ENCODE measurements at regions not wholly inside any gene's neighbourhood (a gene's known extent, or its start where the extent isn't known, plus 50 kb on each side); places are given as distances from the start of the nearest gene placed in this dataset.
A peak's percentile ranks its signal among the peaks of the same experiment; 100 is the strongest.

DNA sequence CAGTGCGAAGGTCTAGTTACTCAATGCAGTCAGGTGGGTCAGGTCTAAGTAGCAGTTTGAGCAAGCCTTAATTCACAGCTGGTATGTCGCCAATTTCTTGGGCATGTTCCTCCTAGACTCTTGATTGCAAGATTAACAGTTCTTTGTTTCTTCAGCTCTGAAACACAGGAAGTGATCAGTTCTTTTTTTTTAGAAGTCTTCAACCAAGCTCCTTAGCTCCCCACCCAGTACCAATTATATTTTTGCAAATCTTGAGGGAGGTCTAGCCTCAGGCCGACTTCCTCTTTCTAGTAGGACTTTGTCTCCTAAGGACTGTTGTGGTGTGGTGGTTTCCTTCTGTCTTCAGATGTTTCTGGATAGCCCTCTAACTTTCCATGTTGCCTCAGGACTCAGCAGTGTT is 2054.2 kb downstream of the MAT2B start:
- Histone ChIP-seq H3K4me1 (ENCODE audit: insufficient read depth, low read length) (peaks cover 3% of the 10 kb centered on the region), H3K27me3 (ENCODE audit: insufficient read depth, low read length) (no peaks in the 10 kb centered on the region), H3K9me3 (ENCODE audit: low read length) (no peaks in the 10 kb centered on the region), H3K4me3 (ENCODE audit: low read length) (no peak overlapping the region), H2AFZ (ENCODE audit: low read depth, low read length) (no peak overlapping the region), H3K36me3 (ENCODE audit: insufficient read depth, low read length) (no peaks in the 10 kb centered on the region)

DNA sequence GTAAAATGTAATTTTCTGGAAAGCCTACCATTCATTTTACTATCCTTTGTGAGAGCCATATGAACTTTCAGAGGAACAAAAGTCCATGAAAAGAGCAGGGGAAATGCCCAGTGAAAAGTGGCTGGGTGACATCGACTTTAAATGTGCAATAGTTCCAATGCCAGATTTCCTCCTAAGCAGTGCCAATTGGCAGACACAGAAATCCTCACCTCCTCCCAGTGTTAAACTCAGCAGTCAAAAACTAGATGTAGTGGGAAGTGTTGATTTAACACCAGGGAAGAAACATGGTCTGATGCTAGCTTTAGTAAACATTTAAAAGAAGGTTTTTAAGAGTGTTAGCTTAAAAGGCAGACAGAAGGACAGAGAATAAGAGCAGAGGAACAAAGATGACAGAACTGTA is 2055.2 kb downstream of the MAT2B start:
- Histone ChIP-seq H3K4me3 (ENCODE audit: low read length) (no peak overlapping the region), H3K9me3 (ENCODE audit: low read length) (no peaks in the 10 kb centered on the region), H3K4me1 (ENCODE audit: insufficient read depth, low read length) (peaks cover 3% of the 10 kb centered on the region), H2AFZ (ENCODE audit: low read depth, low read length) (no peak overlapping the region), H3K36me3 (ENCODE audit: insufficient read depth, low read length) (no peaks in the 10 kb centered on the region), H3K27me3 (ENCODE audit: insufficient read depth, low read length) (no peaks in the 10 kb centered on the region)

DNA sequence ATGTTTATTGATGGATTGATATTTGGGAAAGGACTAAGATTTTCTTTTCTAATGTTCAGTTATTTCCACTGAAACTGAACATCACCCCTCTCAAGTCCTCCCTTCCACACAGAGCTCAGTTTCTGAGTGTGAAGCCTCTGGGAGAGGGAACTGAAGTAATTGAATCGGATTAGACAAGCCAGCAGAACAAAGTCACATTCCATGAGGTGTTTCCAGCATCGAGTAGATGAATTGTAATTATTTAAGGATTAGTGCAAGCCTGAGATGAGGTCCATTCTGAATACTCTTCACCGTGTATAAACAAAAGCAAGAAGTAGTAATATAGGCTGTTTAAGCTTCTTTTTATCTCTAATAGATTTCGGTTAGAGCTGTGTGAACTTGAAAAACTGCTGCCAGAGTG is 2060.5 kb downstream of the MAT2B start:
- Histone ChIP-seq H3K36me3 (ENCODE audit: insufficient read depth, low read length) (no peaks in the 10 kb centered on the region), H3K4me1 (ENCODE audit: insufficient read depth, low read length) (peaks cover 3% of the 10 kb centered on the region), H2AFZ (ENCODE audit: low read depth, low read length) (peak overlapping the region; percentile 35), H3K4me3 (ENCODE audit: low read length) (no peak overlapping the region), H3K27me3 (ENCODE audit: insufficient read depth, low read length) (no peaks in the 10 kb centered on the region), H3K9me3 (ENCODE audit: low read length) (peaks cover 2% of the 10 kb centered on the region)

DNA sequence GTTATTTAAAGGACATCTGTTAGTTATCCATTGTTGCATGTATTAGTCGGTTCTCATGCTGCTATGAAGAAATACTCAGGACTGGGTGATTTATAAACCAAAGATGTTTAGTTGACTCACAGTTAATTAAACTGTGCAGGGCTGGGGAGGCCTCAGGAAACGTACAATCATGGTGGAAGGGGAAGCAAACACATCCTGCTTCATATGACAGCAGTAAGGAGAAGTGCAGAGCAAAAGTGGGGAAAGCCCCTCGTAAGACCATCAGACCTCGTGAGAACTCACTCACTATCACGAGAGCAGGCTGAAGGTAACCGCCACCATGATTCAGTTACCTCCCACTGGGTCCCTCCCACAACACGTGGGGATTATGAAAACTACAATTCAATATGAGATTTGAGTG is 2064.1 kb downstream of the MAT2B start:
- Histone ChIP-seq H3K27me3 (ENCODE audit: insufficient read depth, low read length) (no peaks in the 10 kb centered on the region), H2AFZ (ENCODE audit: low read depth, low read length) (no peak overlapping the region), H3K4me1 (ENCODE audit: insufficient read depth, low read length) (no peaks in the 10 kb centered on the region), H3K36me3 (ENCODE audit: insufficient read depth, low read length) (no peaks in the 10 kb centered on the region), H3K4me3 (ENCODE audit: low read length) (no peak overlapping the region), H3K9me3 (ENCODE audit: low read length) (peaks cover 2% of the 10 kb centered on the region)

DNA sequence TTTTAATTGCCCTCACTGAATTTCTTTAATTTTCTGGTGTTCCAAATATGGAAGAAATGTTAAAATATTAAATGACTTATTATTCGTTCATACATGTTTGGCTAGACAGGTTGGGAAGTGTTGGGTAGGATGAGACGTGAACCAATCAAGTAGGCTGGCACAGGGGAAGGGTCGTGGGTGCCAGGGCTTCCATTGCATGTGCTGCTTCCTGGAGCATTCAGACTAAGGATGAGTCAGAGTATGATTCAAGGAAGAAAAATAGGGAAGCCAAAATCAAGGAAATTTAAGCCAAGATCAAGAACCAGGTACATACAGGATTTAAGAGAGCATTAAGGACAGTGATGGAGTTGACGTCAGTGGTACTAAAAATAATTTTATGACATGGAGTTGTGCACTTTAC is 2068.0 kb downstream of the MAT2B start:
- H3K4me1 ChIP-seq (ENCODE audit: insufficient read depth, low read length), result no peaks in the 10 kb centered on the region

DNA sequence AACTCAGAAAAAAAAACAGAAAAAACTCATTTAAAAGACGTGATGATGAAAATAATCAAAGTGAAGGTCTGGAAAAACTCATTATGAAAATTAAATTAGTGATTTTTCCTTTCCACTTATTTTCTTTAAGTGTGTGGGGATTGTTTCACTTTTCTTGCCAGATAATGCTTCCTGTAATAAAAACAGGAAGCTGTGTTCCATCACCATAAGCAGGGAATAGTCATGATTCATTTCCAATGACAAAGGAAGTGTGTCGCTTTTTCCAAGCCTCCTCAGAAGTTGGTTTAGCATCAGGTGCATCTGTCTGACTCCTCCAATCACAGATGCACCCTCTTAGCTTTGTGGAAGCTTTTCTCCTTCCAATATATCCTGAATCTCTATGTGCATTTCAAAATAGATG is 2068.7 kb downstream of the MAT2B start:
- Histone ChIP-seq H3K9me3 (ENCODE audit: low read length) (peaks cover 2% of the 10 kb centered on the region), H3K4me1 (ENCODE audit: insufficient read depth, low read length) (no peaks in the 10 kb centered on the region), H2AFZ (ENCODE audit: low read depth, low read length) (no peak overlapping the region), H3K27me3 (ENCODE audit: insufficient read depth, low read length) (no peaks in the 10 kb centered on the region), H3K4me3 (ENCODE audit: low read length) (no peak overlapping the region), H3K36me3 (ENCODE audit: insufficient read depth, low read length) (no peaks in the 10 kb centered on the region)

More for the DNA sequence above, 2068.0 kb downstream of the MAT2B start:
- H3K4me3 ChIP-seq (ENCODE audit: low read length), result no peak overlapping the region
- no peaks in the 10 kb centered on the region for H3K27me3 ChIP-seq (ENCODE audit: insufficient read depth, low read length)
- no peaks in the 10 kb centered on the region for H3K36me3 ChIP-seq (ENCODE audit: insufficient read depth, low read length)
- peaks cover 2% of the 10 kb centered on the region for H3K9me3 ChIP-seq (ENCODE audit: low read length)
- no peak overlapping the region for H2AFZ ChIP-seq (ENCODE audit: low read depth, low read length)

DNA sequence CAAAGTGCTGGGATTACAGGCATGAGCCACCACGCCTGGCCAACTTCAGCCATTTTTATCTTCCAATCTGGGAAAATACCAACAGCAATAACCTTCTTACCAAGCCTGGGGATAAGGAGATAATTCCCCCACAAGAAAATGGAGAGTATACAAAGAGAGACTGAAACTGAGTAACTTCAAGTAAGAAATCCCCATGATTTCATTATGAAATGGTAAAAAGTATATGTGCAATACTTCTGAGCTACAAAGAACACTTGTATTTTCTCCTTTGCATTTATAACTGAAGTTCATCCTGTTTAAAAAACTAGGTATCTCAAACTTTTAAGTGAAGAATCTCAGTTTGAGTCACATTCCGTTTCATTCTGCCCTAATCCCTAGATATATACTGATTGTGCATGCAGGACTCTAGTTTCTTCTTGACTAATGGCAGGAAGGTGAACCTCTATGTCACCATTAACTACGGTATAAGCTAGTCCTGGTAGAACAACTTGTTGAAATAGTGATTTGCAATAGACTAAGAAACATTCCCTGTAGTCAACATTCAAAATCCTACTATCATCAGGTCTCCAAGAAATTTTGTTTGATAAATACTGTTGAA is 2071.4 kb downstream of the MAT2B start:
- Histone ChIP-seq H3K36me3 (ENCODE audit: insufficient read depth, low read length) (no peaks in the 10 kb centered on the region), H3K9me3 (ENCODE audit: low read length) (no peaks in the 10 kb centered on the region), H3K27me3 (ENCODE audit: insufficient read depth, low read length) (no peaks in the 10 kb centered on the region), H3K4me1 (ENCODE audit: insufficient read depth, low read length) (no peaks in the 10 kb centered on the region), H2AFZ (ENCODE audit: low read depth, low read length) (no peak overlapping the region), H3K4me3 (ENCODE audit: low read length) (no peak overlapping the region)

DNA sequence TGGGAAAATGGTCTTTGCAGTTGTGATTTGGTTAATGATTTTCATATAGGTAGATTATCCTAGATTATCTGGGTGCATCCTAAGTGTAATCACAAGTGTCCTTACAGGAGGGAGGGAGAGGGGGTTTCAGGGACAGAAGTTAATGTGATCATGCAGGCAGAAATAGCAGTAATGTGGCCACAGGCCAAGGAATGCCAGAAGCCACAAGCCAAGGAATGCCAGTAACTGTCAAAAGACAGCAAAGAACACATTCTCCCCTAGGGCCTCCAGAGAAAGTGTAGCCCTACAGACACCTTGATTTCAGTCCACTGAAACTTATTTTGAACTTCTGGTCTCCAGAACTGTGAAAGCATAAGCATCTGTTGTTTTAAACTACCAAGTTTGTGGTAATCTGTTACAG is 2074.5 kb downstream of the MAT2B start:
- Histone ChIP-seq H3K4me1 (ENCODE audit: insufficient read depth, low read length) (no peaks in the 10 kb centered on the region), H3K4me3 (ENCODE audit: low read length) (no peak overlapping the region), H3K36me3 (ENCODE audit: insufficient read depth, low read length) (no peaks in the 10 kb centered on the region), H2AFZ (ENCODE audit: low read depth, low read length) (no peak overlapping the region), H3K9me3 (ENCODE audit: low read length) (no peaks in the 10 kb centered on the region), H3K27me3 (ENCODE audit: insufficient read depth, low read length) (no peaks in the 10 kb centered on the region)

DNA sequence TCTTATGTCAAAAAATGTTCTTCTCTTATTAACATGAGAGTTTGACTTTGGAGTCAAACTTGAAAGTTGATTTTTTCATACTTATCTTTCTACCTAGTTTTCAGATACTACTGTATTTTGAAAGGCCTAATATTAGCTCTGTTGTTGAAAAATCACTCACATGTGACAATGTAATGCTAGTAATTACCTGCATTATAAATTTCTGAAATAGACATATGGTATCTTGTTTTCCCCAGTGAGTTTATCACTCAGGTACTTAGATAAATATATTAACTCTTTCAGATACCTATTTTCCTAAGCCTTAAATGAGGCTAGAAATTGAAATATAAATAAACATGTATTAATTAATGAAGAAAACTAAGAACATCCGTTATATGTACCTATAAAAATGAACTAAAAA is 2089.3 kb downstream of the MAT2B start:
- Histone ChIP-seq H3K27me3 (ENCODE audit: insufficient read depth, low read length) (no peaks in the 10 kb centered on the region), H3K4me3 (ENCODE audit: low read length) (no peak overlapping the region), H3K36me3 (ENCODE audit: insufficient read depth, low read length) (no peaks in the 10 kb centered on the region), H3K9me3 (ENCODE audit: low read length) (no peaks in the 10 kb centered on the region), H3K4me1 (ENCODE audit: insufficient read depth, low read length) (peaks cover 2% of the 10 kb centered on the region), H2AFZ (ENCODE audit: low read depth, low read length) (no peak overlapping the region)

DNA sequence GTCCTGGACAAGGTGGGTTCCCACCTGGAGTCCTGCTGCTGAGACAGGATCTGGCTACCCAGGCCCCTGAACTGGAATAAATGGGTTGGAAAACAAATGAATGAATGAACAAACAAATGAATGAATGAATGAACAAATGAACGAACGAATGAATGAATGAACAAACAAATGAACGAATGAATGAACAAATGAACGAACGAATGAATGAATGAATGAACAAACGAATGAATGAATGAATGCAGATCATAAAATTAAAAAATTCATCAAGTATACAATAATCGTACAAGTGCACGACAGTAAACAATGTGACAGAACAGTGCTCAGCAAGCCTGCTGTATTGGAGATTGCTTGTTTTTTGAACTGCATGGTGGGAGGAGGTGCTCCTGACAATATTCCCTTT is 2097.1 kb downstream of the MAT2B start:
- H3K36me3 ChIP-seq (ENCODE audit: insufficient read depth, low read length), result no peaks in the 10 kb centered on the region
- no peaks in the 10 kb centered on the region for H3K27me3 ChIP-seq (ENCODE audit: insufficient read depth, low read length)
- no peak overlapping the region for H3K4me3 ChIP-seq (ENCODE audit: low read length)
- no peaks in the 10 kb centered on the region for H3K4me1 ChIP-seq (ENCODE audit: insufficient read depth, low read length)
- no peaks in the 10 kb centered on the region for H3K9me3 ChIP-seq (ENCODE audit: low read length)
- H2AFZ ChIP-seq (ENCODE audit: low read depth, low read length), result no peak overlapping the region

DNA sequence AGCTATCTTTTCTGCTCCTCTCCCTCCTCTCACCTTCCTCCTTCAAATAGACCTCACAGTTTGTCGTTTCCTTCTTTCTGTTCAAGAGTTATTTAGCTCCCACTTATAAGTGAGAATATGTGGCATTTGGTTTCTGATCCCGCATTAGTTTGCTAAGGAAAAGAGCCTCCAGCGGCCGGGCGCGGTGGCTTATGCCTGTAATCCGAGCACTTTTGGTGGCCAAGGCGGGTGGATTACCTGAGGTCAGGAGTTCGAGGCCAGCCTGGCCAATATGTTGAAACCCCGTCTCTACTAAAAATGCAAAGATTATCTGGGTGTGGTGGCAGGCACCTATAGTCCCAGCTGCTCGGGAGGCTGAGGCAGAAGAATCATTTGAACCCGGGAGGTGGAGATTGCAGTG is 2101.6 kb downstream of the MAT2B start:
- no peaks in the 10 kb centered on the region for H3K27me3 ChIP-seq (ENCODE audit: insufficient read depth, low read length)
- H3K4me3 ChIP-seq (ENCODE audit: low read length), result no peak overlapping the region
- no peaks in the 10 kb centered on the region for H3K36me3 ChIP-seq (ENCODE audit: insufficient read depth, low read length)
- no peaks in the 10 kb centered on the region for H3K9me3 ChIP-seq (ENCODE audit: low read length)
- no peak overlapping the region for H2AFZ ChIP-seq (ENCODE audit: low read depth, low read length)
- H3K4me1 ChIP-seq (ENCODE audit: insufficient read depth, low read length), result no peaks in the 10 kb centered on the region

DNA sequence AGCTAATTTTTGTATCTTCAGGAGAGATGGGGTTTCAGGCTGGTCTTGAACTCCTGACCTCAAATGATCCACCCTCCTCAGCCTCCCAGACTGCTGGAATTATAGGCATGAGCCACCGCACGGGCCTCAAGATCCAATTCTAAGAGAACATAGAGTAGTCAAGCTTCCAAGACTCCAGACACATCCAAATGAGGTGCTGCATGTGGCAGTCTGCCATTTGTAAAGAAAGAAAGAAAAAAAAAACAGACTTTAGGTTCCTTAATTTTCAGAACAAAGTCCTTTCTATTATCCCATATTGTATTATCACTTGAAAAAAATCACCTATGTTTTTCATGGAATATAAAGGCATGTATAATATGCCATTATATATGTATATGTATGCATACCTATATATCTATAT is 2104.5 kb downstream of the MAT2B start:
- Histone ChIP-seq H3K9me3 (ENCODE audit: low read length) (no peaks in the 10 kb centered on the region), H3K27me3 (ENCODE audit: insufficient read depth, low read length) (no peaks in the 10 kb centered on the region), H3K4me1 (ENCODE audit: insufficient read depth, low read length) (no peaks in the 10 kb centered on the region), H3K36me3 (ENCODE audit: insufficient read depth, low read length) (no peaks in the 10 kb centered on the region), H3K4me3 (ENCODE audit: low read length) (no peak overlapping the region), H2AFZ (ENCODE audit: low read depth, low read length) (no peak overlapping the region)

DNA sequence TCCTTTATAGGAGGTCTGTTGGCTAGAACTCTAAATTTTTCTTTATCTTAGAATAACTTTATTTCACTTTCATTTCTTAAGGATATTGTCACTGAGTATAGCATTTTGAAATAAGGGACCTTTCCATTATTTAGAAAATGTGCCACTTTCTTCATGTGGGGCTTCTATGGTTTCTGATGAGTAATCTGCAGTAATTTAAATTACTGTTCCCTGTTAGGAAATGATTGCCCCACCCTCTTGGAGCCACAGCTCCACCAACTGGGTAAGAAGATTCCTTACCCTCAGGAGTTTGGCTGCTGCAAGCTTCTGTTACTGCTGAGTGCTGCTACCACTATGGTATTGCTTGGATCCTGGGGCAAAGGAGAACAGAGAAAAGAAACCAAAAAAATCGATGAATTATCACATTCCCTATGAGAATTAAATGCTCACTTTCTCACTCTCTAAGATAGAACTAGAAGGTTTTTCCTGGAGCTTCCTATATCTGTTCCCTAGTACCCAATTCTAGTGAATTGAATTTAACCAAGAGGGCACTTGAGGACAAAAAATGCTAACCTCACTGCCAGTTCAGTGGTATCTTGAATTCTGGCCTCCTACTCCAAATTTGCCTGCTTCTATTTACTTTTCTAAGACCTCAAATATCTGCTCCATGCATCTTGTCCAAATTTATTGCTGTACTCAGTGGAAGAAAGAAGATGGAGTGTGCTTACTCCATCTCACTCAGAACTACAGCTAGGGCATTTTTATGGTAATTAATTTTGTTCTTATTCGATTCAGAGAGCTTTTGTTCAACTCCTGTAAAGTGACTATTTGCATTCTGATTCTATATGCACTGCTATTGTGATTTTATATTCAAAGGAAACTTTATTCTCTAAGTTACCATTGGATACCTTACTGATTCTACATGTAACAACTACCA is 2111.3 kb downstream of the MAT2B start:
- Histone ChIP-seq H3K4me1 (ENCODE audit: insufficient read depth, low read length) (peaks cover 9% of the 10 kb centered on the region), H3K27me3 (ENCODE audit: insufficient read depth, low read length) (no peaks in the 10 kb centered on the region), H2AFZ (ENCODE audit: low read depth, low read length) (no peak overlapping the region), H3K4me3 (ENCODE audit: low read length) (no peak overlapping the region), H3K9me3 (ENCODE audit: low read length) (peaks cover 2% of the 10 kb centered on the region), H3K36me3 (ENCODE audit: insufficient read depth, low read length) (no peaks in the 10 kb centered on the region)

Measured in neuron (in vitro differentiated cells).